ENCODE measurements at regions not wholly inside any gene's neighbourhood (a gene's known extent, or its start where the extent isn't known, plus 50 kb on each side); places are given as distances from the start of the nearest gene placed in this dataset.
A peak's percentile ranks its signal among the peaks of the same experiment; 100 is the strongest.

DNA sequence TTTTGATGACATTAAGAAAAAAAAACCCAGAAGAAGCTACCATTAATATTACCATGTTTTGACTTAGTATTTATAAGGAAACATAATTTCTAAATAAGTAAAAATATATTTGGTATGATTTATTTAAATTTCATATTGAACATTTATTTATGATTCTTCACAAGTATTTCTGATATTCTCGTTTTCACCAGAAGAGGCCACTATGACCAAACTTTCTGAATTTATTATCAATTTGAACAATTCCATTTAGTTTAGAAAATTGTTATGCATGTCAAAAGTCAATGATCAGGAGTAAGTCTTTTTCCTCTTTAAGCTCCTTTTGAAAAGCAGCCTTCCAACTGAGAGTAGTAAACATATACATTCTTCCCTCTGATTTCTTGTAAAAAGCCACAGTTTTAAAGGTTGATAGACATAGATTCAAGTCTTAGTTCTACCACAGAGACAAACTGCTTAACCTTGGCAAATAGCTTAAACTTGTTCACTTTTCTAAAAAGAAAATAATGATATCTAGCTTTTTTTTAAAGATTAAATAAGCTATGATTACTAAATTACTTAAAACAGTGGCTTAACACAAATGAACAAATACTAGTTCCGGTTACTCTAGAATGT is 329.9 kb downstream of the TRIB2 start:
- peak; percentile 34 for DNase-seq (ENCODE audit: low read depth, low spot score)
- TF ChIP-seq, protein P1, sequence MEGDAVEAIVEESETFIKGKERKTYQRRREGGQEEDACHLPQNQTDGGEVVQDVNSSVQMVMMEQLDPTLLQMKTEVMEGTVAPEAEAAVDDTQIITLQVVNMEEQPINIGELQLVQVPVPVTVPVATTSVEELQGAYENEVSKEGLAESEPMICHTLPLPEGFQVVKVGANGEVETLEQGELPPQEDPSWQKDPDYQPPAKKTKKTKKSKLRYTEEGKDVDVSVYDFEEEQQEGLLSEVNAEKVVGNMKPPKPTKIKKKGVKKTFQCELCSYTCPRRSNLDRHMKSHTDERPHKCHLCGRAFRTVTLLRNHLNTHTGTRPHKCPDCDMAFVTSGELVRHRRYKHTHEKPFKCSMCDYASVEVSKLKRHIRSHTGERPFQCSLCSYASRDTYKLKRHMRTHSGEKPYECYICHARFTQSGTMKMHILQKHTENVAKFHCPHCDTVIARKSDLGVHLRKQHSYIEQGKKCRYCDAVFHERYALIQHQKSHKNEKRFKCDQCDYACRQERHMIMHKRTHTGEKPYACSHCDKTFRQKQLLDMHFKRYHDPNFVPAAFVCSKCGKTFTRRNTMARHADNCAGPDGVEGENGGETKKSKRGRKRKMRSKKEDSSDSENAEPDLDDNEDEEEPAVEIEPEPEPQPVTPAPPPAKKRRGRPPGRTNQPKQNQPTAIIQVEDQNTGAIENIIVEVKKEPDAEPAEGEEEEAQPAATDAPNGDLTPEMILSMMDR (IDR thresholded peaks at IDR 0.05; ENCODE audit: low read depth, low read length), result peak; percentile 27

DNA sequence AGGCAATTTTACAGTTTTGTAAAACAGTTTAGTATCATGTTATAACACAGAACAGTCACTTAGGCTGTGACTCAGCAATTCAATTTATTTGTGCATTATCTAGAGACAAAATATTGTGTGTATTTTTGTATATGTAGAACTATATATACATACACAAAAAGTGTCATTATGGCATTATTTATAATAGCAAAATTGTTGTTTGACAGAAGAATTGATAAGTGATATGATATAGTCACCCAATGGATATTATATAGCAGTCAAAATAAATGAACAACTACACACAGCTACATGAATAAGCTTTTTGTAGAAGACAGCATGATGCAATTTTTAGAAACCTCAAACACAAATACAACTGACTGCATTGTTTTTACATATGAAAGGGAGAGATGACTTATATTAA is 334.0 kb downstream of the TRIB2 start:
- in situ Hi-C loops (cut with HindIII; ENCODE audit: low sequenced_read_pairs), result no loop called here
- H3K4me3 ChIP-seq (ENCODE audit: low read depth, low read length), result no peak overlapping the region
- TF ChIP-seq, protein P1 (IDR thresholded peaks at IDR 0.05; ENCODE audit: low read depth, low read length), result no peak
- DNase-seq (ENCODE audit: low read depth, low spot score), result peak; percentile 52

More for the DNA sequence above, 329.9 kb downstream of the TRIB2 start:
- H3K4me3 ChIP-seq (ENCODE audit: low read depth, low read length), result no peak overlapping the region
- in situ Hi-C loops (cut with HindIII; ENCODE audit: low sequenced_read_pairs), result no loop called here

DNA sequence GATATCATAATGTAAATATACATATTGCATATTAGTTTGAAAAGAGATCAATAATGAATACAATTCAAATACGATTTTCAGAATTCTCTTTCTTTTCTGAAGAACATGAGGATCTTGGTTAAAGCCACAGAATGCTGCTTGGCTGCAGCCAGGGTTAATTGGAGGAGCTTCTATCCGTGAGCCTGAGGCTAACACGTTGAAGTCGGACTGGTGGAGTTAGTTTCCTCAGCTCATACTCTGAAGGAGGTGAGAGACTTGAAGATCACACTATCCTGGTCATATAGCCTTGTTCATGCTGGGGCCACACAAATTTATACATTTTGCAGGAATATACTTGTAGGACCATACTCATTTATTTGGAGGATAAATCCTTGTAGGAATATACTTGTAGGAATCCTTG is 335.8 kb downstream of the TRIB2 start:
- H3K4me3 ChIP-seq (ENCODE audit: low read depth, low read length), result no peak overlapping the region
- in situ Hi-C loops (cut with HindIII; ENCODE audit: low sequenced_read_pairs), result no loop called here
- TF ChIP-seq, protein P1 (IDR thresholded peaks at IDR 0.05; ENCODE audit: low read depth, low read length), result no peak
- DNase-seq (ENCODE audit: low read depth, low spot score), result no peak

DNA sequence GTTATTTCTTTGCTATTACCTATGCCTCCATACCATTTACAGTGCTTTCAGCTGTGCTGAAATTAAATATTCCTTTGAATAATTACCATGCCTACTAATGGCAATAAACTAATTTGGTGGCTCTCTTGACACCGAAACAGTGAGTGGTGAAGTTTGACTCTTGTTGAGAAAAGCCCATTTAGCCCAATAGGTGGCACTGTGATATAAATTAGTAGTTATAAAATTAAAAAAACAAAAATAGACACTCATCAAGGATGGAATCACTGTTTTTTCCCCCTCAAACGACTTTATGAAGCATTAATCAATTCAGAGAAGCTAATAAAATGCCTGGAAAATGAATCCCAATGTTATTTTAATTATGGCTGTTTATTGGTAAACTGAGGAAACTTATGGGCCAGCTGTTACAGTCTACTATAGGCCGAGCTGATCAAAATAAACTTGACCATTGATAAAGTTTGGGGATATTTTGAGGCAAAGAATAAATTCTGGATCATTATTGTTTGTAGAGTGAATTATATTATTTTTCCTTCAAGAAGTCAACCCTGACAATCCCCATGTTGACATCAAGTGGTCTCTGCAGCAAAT is 339.6 kb downstream of the TRIB2 start:
- no peak overlapping the region for H3K4me3 ChIP-seq (ENCODE audit: low read depth, low read length)
- TF ChIP-seq, protein P1 (IDR thresholded peaks at IDR 0.05; ENCODE audit: low read depth, low read length), result peak; percentile 50
- DNase-seq (ENCODE audit: low read depth, low spot score), result peak; percentile 25
- in situ Hi-C loops (cut with HindIII; ENCODE audit: low sequenced_read_pairs), result no loop called here

DNA sequence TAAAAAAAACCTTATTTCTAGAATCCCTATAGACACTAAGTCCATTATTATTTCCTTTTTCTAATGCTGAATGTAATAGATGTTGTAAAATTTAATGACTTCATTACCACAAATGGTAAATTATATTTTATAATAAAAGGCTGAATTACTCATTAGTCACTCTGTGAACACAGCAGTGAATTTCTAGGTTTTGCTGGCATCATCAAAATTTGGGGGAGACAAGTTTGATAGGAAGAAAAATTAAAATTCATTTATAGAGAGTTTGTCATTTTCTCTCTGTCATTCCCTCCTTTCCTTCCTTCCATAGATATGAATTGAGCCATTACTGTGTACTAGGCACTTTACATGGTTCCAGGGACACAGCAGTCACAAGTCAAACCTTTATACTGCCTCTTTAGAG is 340.9 kb downstream of the TRIB2 start:
- in situ Hi-C loops (cut with HindIII; ENCODE audit: low sequenced_read_pairs), result no loop called here
- TF ChIP-seq, protein P1 (IDR thresholded peaks at IDR 0.05; ENCODE audit: low read depth, low read length), result no peak
- DNase-seq (ENCODE audit: low read depth, low spot score), result no peak
- H3K4me3 ChIP-seq (ENCODE audit: low read depth, low read length), result no peak overlapping the region

DNA sequence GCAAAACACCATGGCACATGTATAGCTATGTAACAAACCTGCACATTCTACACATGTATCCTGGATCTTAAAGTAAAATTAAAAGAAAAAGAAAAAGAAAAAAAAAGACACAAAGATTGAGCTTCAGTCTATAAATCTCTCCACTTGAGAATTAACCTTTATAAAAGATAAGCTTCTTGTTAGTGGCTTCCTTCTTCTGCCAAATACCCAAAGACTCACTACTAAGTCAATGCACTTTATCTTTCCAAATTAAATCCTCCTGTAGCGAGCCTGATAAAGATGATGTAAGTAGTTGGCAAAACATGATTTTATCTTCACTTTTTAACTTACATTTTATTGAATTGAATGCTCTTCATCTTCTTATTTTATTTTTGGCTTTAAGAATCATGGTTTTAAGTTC is 349.9 kb downstream of the TRIB2 start:
- no peak for DNase-seq (ENCODE audit: low read depth, low spot score)
- H3K4me3 ChIP-seq (ENCODE audit: low read depth, low read length), result no peak overlapping the region
- in situ Hi-C loops (cut with HindIII; ENCODE audit: low sequenced_read_pairs), result no loop called here
- TF ChIP-seq, protein P1 (IDR thresholded peaks at IDR 0.05; ENCODE audit: low read depth, low read length), result no peak

Measured in astrocyte of the spinal cord (primary cell).